ENCODE measurements at regions not wholly inside any gene's neighbourhood (a gene's known extent, or its start where the extent isn't known, plus 50 kb on each side); places are given as distances from the start of the nearest gene placed in this dataset.

- TF ChIP-seq CTCF (tag by site-specific recombination; IDR thresholded peaks at IDR 0.05) (no peak), ZBTB21 (tag by site-specific recombination; IDR thresholded peaks at IDR 0.05) (no peak), SALL2 (tag by site-specific recombination; IDR thresholded peaks at IDR 0.05; ENCODE audit: borderline replicate concordance) (no peak), ZBTB17 (tag by site-specific recombination; IDR thresholded peaks at IDR 0.05) (no peak), ZBTB7A (tag by site-specific recombination; IDR thresholded peaks at IDR 0.05; ENCODE audit: low read depth) (no peak), ZNF521 (tag by site-specific recombination; IDR thresholded peaks at IDR 0.05) (no peak)
- TF ChIP-seq, protein P1, sequence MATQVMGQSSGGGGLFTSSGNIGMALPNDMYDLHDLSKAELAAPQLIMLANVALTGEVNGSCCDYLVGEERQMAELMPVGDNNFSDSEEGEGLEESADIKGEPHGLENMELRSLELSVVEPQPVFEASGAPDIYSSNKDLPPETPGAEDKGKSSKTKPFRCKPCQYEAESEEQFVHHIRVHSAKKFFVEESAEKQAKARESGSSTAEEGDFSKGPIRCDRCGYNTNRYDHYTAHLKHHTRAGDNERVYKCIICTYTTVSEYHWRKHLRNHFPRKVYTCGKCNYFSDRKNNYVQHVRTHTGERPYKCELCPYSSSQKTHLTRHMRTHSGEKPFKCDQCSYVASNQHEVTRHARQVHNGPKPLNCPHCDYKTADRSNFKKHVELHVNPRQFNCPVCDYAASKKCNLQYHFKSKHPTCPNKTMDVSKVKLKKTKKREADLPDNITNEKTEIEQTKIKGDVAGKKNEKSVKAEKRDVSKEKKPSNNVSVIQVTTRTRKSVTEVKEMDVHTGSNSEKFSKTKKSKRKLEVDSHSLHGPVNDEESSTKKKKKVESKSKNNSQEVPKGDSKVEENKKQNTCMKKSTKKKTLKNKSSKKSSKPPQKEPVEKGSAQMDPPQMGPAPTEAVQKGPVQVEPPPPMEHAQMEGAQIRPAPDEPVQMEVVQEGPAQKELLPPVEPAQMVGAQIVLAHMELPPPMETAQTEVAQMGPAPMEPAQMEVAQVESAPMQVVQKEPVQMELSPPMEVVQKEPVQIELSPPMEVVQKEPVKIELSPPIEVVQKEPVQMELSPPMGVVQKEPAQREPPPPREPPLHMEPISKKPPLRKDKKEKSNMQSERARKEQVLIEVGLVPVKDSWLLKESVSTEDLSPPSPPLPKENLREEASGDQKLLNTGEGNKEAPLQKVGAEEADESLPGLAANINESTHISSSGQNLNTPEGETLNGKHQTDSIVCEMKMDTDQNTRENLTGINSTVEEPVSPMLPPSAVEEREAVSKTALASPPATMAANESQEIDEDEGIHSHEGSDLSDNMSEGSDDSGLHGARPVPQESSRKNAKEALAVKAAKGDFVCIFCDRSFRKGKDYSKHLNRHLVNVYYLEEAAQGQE (tag by site-specific recombination; IDR thresholded peaks at IDR 0.05) = no peak
Measured at GRCh38 chr10:3901370-3901769, 116.4 kb upstream of the KLF6 start.
